Keratinocyte (primary cell): ENCODE measurements at regions not wholly inside any gene's neighbourhood (a gene's known extent, or its start where the extent isn't known, plus 50 kb on each side); places are given as distances from the start of the nearest gene placed in this dataset.

ENCODE experiments used
- DNase-seq: peaks from one replicate; pipeline ENCODE4 v3.0.0-alpha.2; 2011; ENCODE audit warnings: low read depth, missing footprints, low spot score
- FAIRE-seq: peaks from 2 replicates; lab custom pipeline; 2011; peaks lifted over from hg19 to GRCh38; lab: Jason Lieb, UNC
- H2AFZ ChIP-seq: 2 replicates; pipeline ENCODE4 v1.6.0; 2012; ENCODE audit warnings: low read length, control low read depth, inconsistent platforms; ENCODE audit not compliant: control insufficient read depth
- H3K27ac ChIP-seq: 2 replicates; pipeline ENCODE4 v1.5.1; 2011; ENCODE audit warnings: low read length; ENCODE audit not compliant: control insufficient read depth, insufficient read depth
- H3K27me3 ChIP-seq: 3 replicates; pipeline ENCODE4 v1.6.0; 2011; ENCODE audit warnings: low read length; ENCODE audit not compliant: control insufficient read depth, insufficient read depth; ENCODE audit errors: extremely low read depth
- H3K36me3 ChIP-seq, 2 experiments: 2 replicates in 1 of 2; 3 replicates in 1 of 2; pipeline ENCODE4 v1.5.1; 2011; ENCODE audit warnings: low read length in 2 of 2, mild to moderate bottlenecking in 1 of 2; ENCODE audit not compliant: control insufficient read depth in 2 of 2, insufficient read depth in 2 of 2; ENCODE audit errors: extremely low read depth in 1 of 2
- H3K4me1 ChIP-seq: 3 replicates; pipeline ENCODE4 v1.5.1; 2011; ENCODE audit warnings: low read length; ENCODE audit not compliant: control insufficient read depth, insufficient read depth; ENCODE audit errors: extremely low read depth
- H3K4me2 ChIP-seq: 3 replicates; pipeline ENCODE4 v1.6.0; 2011; ENCODE audit warnings: low read depth, low read length; ENCODE audit not compliant: control insufficient read depth, insufficient read depth; ENCODE audit errors: extremely low read depth
- H3K4me3 ChIP-seq, 3 experiments: fragments of 200-600 bp in 1 of 3; sonication (generic) in 1 of 3; 2 replicates in 2 of 3; 3 replicates in 1 of 3; pipeline ENCODE4 v1.5.1; 2011 to 2016; ENCODE audit warnings: low read length in 3 of 3, mild to moderate bottlenecking in 3 of 3, control low read depth in 2 of 3, inconsistent platforms in 1 of 3, low read depth in 1 of 3, mixed read lengths in 1 of 3, mixed run types in 1 of 3, moderate library complexity in 1 of 3; ENCODE audit not compliant: control insufficient read depth in 2 of 3, insufficient read depth in 2 of 3; ENCODE audit errors: extremely low read depth in 1 of 3
- H3K79me2 ChIP-seq: 2 replicates; pipeline ENCODE4 v1.6.0; 2012; ENCODE audit warnings: low read length; ENCODE audit not compliant: control insufficient read depth, insufficient read depth
- H3K9ac ChIP-seq: 3 replicates; pipeline ENCODE4 v1.6.0; 2011; ENCODE audit warnings: low read length; ENCODE audit not compliant: control insufficient read depth, insufficient read depth; ENCODE audit errors: extremely low read depth
- H3K9me1 ChIP-seq: 3 replicates; pipeline ENCODE4 v1.6.0; 2011; ENCODE audit warnings: low read length; ENCODE audit not compliant: control insufficient read depth, insufficient read depth; ENCODE audit errors: extremely low read depth
- H3K9me3 ChIP-seq: 2 replicates; pipeline ENCODE4 v1.5.1; 2012; ENCODE audit warnings: low read depth, low read length; ENCODE audit not compliant: control insufficient read depth
- H4K20me1 ChIP-seq: 3 replicates; pipeline ENCODE4 v1.6.0; 2011; ENCODE audit warnings: low read length; ENCODE audit not compliant: control insufficient read depth, insufficient read depth; ENCODE audit errors: extremely low read depth
- EZH2 ChIP-seq: IDR thresholded peaks from one replicate; pipeline ENCODE4 v1.6.1; 2012; ENCODE audit warnings: inconsistent platforms, mild to moderate bottlenecking, low read length, moderate library complexity
- dilution Hi-C: fragments of 300-500 bp; cut with MboI; formaldehyde crosslinking; loops from one replicate; pipeline ENCODE4 v1.7.0; 2020; ENCODE audit warnings: low sequenced_read_pairs; ENCODE audit not compliant: extremely low pct_ligation_motif_present
- TF ChIP-seq, protein P1 (sequence below), 3 experiments: IDR thresholded peaks in 1 of 3; conservative IDR thresholded peaks in 1 of 3; optimal IDR thresholded peaks in 1 of 3; 2 replicates in 2 of 3; 3 replicates in 1 of 3; pipeline versions ENCODE3 to v1.5.1; 2011; ENCODE audit warnings: low read length in 3 of 3, mild to moderate bottlenecking in 3 of 3, moderate library complexity in 2 of 3, control low read depth in 1 of 3, inconsistent platforms in 1 of 3; ENCODE audit not compliant: insufficient read depth in 2 of 3; ENCODE audit errors: extremely low read depth in 1 of 3

DNA sequence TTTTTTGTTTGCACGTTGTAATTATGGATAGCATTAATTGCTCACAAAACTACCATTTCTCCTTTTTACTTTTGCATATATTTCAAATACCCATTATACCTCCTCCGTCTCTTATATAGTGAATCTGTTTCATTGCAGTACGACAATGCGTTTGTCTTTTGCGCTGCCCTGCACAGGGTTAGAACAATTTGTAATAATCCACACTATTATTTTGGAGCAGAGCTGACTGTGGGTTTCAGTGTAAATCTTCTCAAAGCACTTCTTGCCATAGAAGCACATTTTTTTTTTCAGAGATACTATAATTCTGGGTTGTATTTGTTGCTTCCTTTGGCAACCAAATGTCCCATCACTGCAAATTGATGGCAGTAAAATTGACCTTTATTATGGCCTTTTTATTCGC lies 451.8 kb upstream of the STXBP6 start:
- Histone ChIP-seq H3K9ac (no peak overlapping the region), H3K27me3 (no peaks in the 10 kb centered on the region), H3K4me1 (no peaks in the 10 kb centered on the region), H3K79me2 (no peaks in the 10 kb centered on the region), H2AFZ (no peak overlapping the region), H3K27ac (no peak overlapping the region), H3K4me2 (no peak overlapping the region), H3K4me3 (no peak overlapping the region), H3K9me3 (no peaks in the 10 kb centered on the region), H3K36me3 (no peaks in the 10 kb centered on the region), H4K20me1 (no peaks in the 10 kb centered on the region), H3K9me1 (no peaks in the 10 kb centered on the region)
- dilution Hi-C loops, result no loop called here
- DNase-seq (no peak), FAIRE-seq (no peak)
- TF ChIP-seq, protein P1, sequence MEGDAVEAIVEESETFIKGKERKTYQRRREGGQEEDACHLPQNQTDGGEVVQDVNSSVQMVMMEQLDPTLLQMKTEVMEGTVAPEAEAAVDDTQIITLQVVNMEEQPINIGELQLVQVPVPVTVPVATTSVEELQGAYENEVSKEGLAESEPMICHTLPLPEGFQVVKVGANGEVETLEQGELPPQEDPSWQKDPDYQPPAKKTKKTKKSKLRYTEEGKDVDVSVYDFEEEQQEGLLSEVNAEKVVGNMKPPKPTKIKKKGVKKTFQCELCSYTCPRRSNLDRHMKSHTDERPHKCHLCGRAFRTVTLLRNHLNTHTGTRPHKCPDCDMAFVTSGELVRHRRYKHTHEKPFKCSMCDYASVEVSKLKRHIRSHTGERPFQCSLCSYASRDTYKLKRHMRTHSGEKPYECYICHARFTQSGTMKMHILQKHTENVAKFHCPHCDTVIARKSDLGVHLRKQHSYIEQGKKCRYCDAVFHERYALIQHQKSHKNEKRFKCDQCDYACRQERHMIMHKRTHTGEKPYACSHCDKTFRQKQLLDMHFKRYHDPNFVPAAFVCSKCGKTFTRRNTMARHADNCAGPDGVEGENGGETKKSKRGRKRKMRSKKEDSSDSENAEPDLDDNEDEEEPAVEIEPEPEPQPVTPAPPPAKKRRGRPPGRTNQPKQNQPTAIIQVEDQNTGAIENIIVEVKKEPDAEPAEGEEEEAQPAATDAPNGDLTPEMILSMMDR (optimal IDR thresholded peaks at IDR 0.05 in 1 of 3, IDR thresholded peaks at IDR 0.05 in 1 of 3, conservative IDR thresholded peaks at IDR 0.05 in 1 of 3; ENCODE audit: extremely low read depth in 1 of 3, insufficient read depth in 2 of 3, low read length in 3 of 3), result no peak
- no peak for TF ChIP-seq EZH2

DNA sequence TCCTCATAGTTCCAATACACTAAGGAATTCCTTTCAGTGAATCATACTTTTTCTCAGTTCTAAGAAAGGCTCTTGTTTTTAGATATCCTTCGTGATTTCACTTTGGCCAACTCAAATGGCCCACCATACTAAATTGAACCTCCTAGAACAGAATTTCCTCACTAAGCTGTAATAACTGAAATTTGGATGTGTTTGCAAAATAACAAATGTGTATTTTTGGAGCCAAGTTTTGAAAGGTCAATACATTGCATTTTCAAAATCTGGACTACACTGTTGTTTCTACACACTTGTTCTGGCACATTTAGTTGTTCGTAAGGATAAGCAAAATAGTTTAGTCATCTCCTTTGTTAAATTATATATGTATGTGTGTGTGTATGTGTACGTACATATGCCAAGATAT lies 439.0 kb upstream of the STXBP6 start:
- Histone ChIP-seq H3K27ac (no peak overlapping the region), H4K20me1 (no peaks in the 10 kb centered on the region), H3K27me3 (no peaks in the 10 kb centered on the region), H2AFZ (no peak overlapping the region), H3K36me3 (no peaks in the 10 kb centered on the region), H3K4me2 (no peak overlapping the region), H3K4me1 (no peaks in the 10 kb centered on the region), H3K9me1 (no peaks in the 10 kb centered on the region), H3K9me3 (no peaks in the 10 kb centered on the region), H3K9ac (no peak overlapping the region), H3K4me3 (no peak overlapping the region), H3K79me2 (no peaks in the 10 kb centered on the region)
- TF ChIP-seq, protein P1 (optimal IDR thresholded peaks at IDR 0.05 in 1 of 3, IDR thresholded peaks at IDR 0.05 in 1 of 3, conservative IDR thresholded peaks at IDR 0.05 in 1 of 3; ENCODE audit: extremely low read depth in 1 of 3, insufficient read depth in 2 of 3, low read length in 3 of 3), result no peak
- TF ChIP-seq EZH2, result no peak
- DNase-seq (no peak), FAIRE-seq (no peak)
- dilution Hi-C loops, result no loop called here
